A204.1 (cell line): ENCODE measurements at regions not wholly inside any gene's neighbourhood (a gene's known extent, or its start where the extent isn't known, plus 50 kb on each side); places are given as distances from the start of the nearest gene placed in this dataset.
"Not testable (repeated sequence)": the region's sequence is repeated elsewhere in the genome, so short reads cannot be mapped to it uniquely, and the experiment has no call there.

ENCODE experiments used
- FAIRE-seq: peaks from 2 replicates; lab custom pipeline; 2012; peaks lifted over from hg19 to GRCh38; lab: Jason Lieb, UNC

DNA sequence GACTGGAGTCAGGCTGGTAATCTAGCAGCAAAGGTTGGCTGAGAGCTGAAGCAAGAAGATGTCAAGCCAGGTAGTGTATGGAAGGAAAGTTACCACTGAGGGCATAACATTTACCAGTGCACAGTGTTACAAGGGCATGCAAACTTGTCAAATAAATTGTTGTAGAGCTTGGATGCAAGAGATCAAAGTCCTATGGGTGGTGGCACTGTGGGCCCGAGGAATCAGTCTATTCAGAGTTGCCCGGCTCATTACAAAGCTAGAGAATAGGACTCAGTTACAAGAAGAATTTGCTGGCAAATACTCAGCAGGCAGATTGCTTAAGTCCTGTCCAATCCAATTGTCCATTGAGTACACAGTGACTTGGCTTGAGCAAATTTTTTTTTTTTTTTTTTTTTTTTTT, 2043.8 kb downstream of the ARAP2 start:
- no peak for FAIRE-seq

GRCh38 chr4:34202154-34202553, 2042.2 kb downstream of the ARAP2 start:
- FAIRE-seq: no peak

DNA sequence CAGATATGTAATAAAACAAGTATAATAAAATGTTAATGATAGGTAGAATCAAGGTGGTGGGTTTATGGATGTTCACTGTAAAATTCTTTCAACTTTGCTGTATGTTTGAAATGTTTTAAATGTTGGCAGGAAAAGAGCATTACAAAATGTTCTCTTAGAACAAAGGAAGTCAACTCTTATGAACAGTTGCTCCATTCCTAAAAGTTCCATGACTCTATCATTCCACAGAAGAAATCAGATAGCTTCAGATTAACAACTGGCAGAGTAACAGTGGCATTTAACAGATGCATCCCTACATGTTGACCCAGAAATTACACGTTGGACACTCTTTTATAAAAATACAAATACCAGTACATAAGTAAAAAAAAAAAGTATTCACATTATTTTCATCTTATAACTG, 2023.7 kb downstream of the ARAP2 start:
- FAIRE-seq: no peak

DNA sequence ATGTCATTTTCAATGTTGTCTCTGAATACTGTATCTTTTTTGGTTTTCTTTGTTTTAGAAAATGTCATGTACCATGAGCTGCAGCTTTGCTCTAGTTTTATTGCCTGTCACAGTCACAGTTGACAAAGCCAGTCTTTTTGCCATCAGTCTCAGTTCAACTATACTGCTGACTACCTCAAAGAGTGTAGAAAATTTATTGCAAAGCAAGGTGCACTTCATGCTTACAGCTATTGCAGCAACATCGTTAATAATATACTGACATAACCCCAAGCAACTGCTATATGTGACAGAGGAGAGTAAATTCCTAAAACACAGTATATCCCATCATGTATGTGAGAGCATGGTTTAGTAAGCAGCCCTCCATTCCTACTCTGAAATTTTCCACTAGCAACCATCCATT, 2022.3 kb downstream of the ARAP2 start:
- no peak for FAIRE-seq

GRCh38 chr4:34236118-34236517, 2008.2 kb downstream of the ARAP2 start:
- no peak for FAIRE-seq

GRCh38 chr4:34245276-34245675, 1999.0 kb downstream of the ARAP2 start:
- no peak for FAIRE-seq

DNA sequence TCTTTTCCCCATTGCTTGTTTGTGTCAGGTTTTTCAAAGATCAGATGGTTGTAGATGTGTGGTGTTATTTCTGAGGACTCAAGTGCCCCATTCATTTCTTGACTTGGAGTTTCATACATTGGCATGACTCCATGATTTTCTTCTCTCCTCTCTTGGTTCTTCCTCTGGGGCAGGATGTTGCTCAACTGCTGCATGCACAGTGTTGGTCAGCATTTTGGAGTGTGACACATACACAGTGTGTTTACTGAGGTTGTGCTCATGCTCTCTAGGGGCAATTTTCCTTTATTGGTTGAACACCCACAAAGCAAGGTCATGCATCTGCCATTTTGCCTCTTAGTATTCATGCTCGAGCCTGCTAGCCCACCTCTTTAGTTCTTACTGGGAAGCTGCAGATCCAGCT, 1993.8 kb downstream of the ARAP2 start:
- FAIRE-seq: no peak

DNA sequence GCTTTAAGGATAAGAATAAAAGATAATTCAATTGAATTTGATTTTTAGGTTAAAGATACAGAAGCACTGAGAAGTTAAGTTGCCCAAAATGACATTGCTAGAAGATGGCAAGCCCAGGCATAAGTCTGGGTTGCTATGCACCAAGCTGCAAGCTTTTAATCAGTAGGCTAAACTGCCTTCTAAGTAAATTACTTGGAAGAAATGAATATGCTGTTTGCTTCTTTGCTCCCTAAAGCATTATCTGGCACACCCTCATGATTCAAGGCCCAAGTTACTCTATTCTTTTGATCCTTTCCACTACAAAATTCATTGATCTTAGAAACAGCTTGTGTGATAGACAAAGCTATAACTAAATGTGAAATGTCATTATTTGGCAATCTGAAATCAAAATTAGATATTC, 1991.1 kb downstream of the ARAP2 start:
- FAIRE-seq: no peak

GRCh38 chr4:34258176-34258575, 1986.1 kb downstream of the ARAP2 start:
- no peak for FAIRE-seq

- FAIRE-seq: no peak
These were observed 1982.5 kb downstream of the ARAP2 start for GRCh38 chr4:34261799-34262314.

- no peak for FAIRE-seq
These were observed 1974.7 kb downstream of the ARAP2 start for GRCh38 chr4:34269613-34270012.

GRCh38 chr4:34271479-34272355, 1972.6 kb downstream of the ARAP2 start:
- no peak for FAIRE-seq

DNA sequence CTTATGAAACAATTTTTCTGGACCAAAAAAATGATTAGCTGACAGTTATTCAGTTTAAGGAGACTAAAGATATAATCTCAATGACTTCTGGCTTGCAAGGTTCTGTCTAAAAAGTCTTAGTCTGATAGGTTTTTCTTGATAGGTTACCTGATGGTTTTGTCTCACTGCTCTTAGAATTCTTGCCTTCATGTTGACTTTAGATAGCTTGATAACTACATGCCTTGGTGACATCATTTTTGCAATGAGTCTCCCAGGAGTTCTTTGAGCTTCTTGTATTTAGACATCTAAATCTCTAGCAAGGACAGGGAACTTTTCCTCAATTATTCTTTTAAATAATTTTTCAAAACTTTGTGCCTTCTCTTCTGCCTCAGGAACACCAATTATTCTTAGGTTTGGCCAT, 1965.3 kb downstream of the ARAP2 start:
- no peak for FAIRE-seq

GRCh38 chr4:34280131-34280530, 1964.2 kb downstream of the ARAP2 start:
- no peak for FAIRE-seq

DNA sequence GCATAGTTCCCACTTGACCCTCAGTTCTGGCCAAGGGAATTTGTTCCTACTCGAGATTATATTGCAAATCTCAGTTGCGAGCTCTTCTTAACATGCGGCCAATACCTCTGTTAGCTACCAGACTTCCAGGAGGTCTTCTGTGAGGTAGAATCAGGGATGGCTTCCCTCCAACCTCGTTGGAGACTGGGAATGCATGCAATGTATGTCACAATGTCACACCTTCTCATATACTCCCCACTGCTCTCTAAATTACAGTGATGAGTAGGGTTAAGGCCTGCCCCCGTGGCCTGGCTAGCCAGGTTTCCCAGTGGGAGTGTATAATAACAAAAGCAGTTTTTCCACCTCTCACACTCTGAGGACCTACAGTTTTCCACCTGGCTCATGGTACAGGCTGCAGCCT, 1962.5 kb downstream of the ARAP2 start:
- no peak for FAIRE-seq

- no peak for FAIRE-seq
These were observed 1954.8 kb downstream of the ARAP2 start for GRCh38 chr4:34289489-34289888.

DNA sequence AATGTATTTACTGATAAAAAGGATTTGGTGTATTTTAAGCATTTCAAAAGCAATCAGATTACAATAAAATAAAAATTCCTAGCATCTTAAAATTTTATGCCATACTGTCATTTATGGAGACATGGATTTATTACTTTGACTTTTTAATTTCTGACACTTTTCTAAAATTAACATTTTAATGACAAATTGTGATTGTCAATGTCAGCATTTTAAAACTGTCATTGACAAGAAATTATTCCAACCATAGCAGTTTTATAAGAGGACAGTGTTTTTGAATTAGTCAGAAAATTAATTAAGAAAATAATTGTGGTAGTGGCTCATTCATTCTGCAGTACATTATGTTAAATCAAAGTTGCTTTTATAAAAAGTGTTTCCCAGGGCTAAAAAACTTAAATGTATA, 1954.4 kb downstream of the ARAP2 start:
- no peak for FAIRE-seq

- no peak for FAIRE-seq
These were observed 1950.9 kb downstream of the ARAP2 start for GRCh38 chr4:34293459-34293858.

- no peak for FAIRE-seq
These were observed 1934.9 kb downstream of the ARAP2 start for GRCh38 chr4:34309383-34309906.

DNA sequence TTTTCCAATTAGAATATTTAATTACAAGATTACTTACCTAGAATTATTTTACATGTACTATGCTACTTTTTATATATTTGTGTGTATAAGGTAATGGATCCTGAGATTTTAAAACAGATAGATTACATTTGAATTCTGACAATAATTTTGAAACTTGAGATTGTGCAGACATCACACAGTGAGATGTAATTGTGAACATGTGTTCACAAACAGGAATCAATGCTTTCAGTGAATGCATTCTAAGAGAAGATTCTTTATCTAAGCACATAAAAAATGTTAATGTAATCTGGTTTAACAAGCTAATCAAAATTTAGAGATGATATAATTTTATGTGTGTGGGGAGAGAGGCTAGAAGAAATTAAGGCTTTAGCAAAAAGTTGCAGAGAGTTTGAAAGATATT, 1925.5 kb downstream of the ARAP2 start:
- FAIRE-seq: no peak

- FAIRE-seq: no peak
These were observed 1920.6 kb downstream of the ARAP2 start for GRCh38 chr4:34323549-34324320.

- FAIRE-seq: no peak
These were observed 1915.4 kb downstream of the ARAP2 start for GRCh38 chr4:34328939-34329338.

DNA sequence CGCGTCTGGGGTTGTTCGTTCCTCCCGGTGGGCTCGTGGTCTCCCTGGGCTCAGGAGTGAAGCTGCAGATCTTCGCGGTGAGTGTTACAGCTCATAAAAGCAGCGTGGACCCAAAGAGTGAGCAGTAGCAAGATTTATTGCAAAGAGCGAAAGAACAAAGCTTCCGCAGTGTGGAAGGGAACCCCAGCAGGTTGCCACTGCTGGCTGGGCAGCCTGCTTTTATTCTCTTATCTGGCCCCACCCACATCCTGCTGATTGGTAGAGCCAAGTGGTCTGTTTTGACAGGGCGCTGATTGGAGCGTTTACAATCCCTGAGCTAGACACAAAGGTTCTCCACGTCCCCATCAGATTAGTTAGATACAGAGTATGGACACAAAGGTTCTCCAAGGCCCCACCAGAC, 1909.2 kb downstream of the ARAP2 start:
- FAIRE-seq: not testable (repeated sequence)
